Stimulated activated CD8-positive, alpha-beta memory T cell treated with anti-CD3 and anti-CD28 coated beads, Interleukin-4, amount 100 ng/mL, for 24 hours (primary cell): ENCODE measurements at regions not wholly inside any gene's neighbourhood (a gene's known extent, or its start where the extent isn't known, plus 50 kb on each side); places are given as distances from the start of the nearest gene placed in this dataset.
"Not testable (repeated sequence)": the region's sequence is repeated elsewhere in the genome, so short reads cannot be mapped to it uniquely, and the experiment has no call there.

Source experiments
- DNase-seq: peaks from one replicate; pipeline ENCODE4 v3.0.0-alpha.2; 2020; ENCODE audit warnings: low read depth

DNA sequence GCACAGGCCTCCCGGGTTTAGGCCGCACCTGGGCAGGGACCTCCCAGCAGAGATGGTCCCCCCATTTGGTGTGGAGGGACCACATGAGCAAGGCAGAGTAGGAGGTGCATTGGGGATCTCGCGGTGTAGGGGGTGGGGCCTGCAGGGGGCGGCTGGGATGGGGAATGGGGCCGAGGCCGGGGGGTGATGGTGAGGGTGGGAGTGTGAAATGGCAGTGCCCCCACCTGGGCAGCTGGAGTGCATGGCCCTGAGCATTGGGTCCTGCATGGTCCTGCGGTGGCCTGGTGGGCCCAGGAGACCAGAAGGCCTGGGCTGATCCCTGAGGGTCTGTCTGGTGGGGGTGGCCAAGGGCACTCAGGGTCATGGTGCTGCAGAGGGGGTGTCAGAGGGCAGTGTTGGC, 111.8 kb downstream of the KIF26A start:
- DNase-seq, result no peak

DNA sequence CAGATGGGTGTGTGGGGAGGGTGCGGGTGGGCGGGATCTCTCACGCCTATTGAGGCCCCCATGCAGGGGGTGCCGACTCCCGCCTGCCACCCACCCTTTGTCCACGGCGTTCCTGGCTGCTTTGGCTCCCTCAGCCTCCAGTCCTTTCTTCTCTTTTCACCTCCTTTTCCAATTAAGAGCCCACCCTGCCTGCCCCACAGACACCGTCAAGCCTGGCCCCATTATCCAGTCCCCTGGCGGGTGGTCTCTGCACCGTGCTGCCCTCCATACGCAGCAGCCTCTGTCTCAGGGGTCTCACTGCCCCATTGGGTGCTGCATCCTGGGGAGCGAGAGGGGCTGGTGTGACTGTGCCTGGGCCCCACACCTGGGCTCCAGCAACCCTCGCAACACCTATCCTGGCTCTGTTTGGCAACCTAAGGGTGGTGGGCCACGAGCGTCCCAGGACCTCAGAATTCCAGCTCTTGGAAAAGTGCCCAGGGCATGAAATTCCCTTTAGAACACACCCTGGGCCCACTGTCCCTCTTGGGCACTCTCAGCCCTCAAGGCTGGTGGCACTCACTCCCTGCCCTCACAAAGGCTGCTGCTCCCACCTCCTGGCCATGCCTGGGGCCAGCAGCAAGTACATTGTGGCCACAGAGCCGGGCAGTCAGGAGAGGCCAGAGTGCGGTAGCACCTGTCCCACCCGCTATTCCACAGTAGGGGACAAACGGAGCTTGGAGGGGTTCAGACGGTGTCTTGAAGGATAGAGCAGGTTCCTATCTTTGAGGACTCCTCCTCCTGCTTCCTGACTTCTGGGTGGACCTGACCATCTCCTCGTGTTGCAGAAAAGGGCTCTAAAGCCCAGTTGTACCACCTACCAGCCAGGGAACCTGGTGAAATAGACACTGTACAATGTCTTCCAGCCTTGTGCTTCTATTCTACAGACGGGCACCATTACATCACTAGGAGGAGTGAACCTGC, 114.1 kb downstream of the KIF26A start:
- DNase-seq, result no peak

DNA sequence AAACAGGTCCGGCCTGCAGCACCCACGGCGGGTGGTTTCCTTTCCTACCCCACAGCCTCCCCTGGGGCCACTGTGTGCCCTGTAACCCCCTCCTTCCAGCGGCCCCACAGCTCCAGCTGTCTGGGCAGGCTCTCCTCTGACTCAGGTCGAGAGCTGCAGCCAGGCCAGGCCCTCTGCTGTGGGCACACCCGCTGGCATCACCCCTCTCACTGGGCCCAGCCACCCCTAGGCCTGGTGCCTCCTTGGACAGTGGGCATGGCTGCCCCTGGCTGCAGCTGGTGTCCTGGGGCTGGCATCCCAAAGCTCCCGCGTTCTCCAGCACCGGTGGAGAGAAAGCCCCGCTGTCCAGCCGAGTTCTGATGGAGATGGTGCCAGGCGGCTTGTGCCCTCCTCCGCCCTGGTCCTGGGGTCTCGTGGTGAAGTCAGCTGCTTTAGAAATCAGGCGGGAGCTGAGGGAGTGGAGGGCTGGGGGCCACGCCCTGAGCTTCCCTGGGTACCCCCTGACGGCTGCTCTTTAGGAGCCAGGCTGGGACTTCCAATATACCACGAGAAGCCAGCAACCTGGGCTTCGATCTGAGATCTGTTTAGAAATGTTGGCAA, 114.9 kb downstream of the KIF26A start:
- DNase-seq, result no peak

DNA sequence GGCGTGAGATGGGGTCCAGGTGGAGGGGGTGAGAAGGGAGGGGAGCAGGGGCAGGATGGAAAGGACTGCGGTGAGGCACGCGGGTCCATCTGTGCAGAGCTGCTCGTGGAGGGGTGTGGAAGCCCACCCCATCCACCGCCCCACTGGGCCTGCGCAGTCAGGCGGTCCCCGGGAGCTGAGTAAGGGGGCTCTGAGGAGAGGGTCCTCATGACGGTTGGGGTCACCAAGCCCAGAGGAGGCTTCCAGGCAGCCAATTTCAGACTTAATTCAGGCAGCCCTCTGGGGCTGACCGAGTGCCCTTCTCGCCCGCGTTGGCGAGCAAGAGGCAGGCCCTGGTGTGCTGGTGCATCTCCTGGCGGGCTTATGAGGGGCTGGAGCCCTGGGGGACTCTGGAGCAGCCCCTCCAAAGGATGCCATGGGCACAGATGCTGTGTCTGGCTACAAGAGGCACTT, 115.5 kb downstream of the KIF26A start:
- DNase-seq, result no peak

DNA sequence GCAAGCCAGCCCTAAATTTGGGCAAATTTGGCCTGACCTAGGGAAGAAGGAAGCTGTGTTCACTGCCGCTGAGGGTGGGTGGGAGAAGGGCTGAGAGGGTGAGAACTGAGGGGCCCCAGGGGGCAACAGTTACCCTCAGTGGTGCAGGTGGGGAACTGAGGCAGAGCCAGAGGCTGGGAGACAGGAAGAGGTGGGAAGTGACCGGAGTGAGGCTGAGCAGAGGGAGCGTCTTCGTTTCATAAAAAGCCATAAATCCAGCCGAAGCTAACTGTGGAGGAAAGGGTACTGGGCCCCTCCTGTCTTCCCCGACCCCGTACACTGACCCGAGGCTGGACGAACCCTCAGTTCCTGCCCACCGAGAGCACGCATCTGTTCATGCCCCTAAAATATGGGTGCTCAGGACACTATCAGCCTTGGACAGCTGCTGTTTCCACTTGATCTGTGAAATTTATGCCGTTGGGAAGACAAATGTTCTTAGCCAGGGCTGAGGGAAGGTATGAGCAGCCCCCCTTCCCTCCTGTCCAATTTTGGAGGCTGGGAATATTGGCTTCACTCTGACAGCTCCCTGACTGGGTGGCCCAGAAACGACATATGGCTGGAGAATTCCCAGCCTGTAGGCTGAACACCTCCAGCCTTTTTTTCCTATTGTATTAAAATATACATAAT, 116.5 kb downstream of the KIF26A start:
- DNase-seq, result no peak

DNA sequence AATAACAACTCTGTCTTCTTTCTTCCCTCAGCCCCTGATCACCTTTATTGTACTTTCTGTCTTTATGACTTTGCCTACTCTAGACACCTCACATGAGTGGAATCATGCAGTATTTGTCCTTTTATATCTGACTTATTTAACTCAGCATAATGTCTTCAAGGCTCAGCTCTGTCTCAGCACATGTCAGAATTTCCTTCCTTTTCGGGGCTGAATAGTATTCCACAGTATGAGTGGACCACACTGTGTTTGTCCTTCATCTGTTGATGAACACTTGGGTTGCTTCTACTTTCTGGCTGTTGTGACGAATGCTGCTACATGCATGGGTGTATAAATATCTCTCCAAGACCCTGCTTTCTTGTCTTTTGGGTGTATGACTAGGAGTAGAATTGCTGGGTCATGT, 117.6 kb downstream of the KIF26A start:
- no peak for DNase-seq

DNA sequence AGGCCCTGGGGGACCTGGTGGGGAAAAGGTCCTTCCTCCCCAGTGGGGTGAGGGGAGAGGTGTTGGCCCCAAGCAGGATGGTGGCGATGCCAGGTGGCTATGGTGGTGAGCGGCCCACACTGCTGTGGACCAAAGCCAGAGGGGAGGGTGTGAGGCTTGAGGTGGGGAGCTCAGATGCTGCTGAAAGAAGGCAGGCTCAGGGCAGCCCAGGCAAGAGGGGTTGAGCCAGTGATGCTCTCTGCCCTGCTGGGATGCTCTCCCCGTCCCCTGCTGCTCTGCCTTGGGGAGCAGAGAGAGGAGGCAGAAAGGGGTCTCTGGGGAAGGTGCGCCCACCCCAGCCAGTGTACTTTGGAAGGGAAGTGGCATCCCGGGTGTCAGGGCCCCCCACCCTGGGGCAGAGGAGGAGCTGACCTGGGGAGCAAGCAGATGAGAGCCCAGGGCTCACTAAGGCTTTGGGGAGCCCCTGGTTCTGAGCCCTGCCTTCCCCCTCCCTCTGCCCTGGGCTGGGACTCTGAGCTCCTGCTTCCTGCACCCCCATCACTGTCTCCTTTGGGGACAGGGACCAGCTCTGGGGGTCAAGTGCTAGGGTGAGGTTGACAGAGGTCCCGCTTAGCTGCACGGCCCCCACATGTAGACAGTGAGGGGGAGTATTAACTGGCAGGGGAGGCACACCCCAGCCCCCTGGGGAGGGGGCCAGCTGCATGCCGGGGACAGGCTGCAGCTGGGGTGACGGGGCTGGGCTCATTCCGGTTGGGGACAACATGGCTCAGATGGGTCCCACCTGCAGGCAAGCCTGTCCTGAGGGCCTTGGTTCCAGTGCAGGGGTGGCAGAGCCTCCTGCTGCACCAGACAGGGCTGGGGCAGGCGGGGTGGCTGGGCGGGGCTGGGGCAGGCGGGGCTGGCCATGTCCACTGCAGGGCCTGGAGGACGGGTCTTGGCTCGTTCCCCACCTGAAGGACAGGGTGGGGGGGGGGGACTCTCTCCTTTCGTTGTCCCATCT, 124.4 kb downstream of the KIF26A start:
- no peak for DNase-seq

DNA sequence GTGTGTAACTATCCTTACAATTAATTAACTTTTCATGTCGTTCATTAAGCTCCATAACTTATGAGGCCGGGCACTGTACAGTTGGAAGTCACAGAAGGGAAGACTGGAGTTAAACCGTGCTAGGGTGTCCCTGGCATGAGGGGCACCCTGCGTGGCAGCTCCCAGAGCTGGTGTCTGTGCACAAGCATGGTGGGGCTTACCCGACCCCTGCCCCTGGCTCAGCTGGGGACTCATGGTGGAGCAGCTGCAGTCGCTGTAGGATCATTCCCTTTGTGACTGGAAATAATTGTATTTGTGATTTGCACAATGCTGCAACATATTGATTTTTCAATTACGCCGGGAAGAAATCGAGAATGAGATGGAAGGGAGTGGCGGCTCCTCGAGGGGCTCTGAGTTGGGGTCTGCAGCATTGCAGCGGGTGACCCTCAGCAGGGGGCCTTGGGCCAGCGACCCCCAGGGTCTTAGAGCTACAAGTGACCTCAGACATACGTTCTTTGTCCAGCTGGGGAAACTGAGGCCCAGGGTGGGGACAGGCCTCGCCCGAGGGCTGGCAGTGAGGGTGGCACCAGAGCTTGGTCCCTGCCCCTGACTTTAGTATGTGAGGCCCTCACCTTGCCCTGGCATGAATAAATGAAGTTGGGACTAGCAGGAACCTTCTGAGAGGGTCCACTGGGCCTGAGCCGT, 125.4 kb downstream of the KIF26A start:
- DNase-seq, result no peak

DNA sequence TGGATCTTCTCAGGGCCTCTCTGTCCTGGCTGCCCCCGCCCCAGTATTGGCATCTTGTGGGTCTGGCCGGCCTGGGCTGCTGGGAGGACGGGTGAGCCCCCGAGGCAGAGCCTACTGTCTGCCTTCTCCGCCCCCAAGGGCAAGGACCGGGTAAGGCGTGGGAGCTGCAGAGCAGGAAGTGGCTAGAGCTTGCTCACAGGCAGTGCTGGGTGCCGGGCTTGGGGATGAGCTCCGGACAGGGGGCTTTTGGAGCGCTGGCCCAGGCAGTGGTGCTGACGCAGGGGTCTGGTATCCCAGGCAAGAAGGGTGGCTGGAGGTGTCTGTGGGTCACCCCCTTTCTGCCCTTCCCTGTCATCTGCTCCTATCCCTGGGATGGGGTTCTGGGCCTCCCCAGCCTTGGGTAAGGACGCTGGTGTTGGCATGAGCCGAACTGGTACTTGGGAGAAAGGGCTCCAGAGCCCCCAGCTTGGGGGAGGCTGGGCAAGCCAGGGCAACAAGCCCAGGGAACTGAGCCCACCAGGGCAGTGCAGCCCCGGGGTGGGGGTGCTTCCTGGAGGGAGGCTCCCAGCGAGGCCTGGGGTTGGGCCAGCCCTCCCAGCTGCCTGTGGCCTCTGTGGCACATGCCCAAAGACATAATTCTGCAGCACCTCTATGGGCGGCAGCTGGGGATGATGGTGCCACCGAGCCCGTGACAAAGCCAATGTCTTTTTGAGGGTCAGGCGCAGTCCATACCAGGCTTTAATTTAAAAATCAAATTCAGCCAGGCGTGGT, 126.3 kb downstream of the KIF26A start:
- DNase-seq, result no peak

DNA sequence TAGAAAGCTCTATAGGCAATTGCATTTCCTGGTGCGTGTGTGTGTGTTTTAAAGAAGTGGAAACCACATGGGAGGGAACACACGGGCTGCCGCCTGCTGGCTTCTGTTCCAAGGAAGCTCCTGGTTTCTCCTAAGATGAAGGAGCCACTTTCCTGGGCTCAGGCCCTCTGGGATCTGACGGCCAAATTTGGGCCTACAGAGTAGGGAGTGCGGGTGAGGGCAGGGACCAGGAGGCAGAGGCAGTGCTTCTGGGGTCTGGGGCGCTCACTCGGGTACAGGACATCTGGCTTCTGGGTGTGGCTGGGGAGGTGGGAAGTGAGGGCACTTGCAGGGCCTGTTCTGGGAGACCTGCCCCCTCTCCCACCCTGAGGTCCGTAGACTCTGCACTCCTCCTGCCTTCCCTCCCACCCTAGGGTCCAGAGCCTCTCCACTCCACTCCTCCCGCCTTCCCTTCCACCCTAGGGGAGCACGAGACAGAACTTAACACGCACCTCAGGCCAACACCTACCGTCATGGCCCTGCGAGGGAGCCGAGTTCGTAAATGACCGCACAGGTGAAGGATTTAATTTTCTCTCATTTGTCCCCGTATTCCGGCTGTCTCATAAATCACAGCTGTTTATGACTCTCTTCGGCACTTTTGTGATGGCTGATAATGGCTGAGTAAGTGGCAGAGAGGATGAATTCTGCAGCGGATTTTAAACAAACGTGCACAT, 127.7 kb downstream of the KIF26A start:
- DNase-seq, result no peak

DNA sequence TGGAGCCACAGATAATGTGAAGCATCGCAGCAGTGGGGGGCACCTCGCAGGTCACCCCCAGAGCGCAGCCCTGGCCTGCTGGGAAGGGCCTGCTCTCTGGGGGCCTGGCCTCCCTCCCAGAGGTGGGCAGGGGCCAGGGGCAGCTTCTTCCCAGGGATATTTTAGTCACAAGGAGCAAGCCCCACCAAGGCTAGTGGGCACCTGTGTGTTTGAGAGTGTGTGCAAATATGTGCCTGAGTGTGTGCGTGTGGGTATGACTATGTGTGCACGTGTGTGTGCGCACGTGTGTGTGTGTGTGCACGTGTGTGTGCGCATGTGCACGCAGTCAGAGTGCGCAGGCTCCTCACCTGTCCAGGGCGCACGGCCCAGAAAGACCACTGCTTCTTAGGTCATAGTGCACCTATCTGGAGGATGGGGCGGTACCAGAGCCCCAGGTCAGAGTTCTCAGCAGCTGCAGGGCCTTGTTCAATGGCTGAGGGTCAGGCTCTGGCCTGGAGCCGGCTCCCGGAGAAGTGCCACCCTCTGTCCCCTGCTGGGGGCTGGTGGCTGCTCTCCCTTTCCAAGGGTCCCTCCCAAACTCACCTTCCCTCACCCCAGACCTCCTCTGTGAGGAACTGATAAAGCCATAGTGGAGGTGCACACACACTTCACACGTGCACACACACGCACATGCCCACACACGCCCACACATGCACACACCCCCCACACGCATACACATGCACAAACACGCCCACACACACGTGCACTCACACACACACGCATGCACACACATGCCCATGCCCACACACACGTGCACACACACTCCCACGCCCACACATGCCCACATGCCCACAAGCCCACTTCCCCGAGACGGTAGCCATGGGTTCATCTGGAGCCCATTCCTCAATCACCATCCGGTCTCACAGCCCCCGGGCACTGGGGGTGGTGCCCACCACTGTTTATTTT, 128.5 kb downstream of the KIF26A start:
- no peak for DNase-seq

DNA sequence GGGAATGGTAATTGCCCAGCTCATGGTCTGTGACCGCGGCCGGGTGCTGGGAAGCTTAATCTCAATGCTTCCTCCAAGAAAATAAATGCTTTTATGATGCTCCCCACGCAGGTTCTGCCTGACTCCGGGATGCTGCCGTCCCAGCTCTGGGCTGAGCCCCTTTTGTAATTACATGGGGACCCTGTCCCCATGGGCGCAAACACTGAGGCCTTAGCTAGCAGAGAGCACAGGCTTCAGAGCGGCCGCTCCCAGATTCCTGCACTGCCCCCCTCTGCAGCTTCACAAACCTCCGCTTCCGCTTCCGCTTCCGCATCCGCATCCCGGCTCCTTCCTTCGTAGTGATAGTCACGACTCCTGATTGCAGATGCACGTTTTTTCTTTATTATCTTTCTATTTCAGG, 129.5 kb downstream of the KIF26A start:
- no peak for DNase-seq

DNA sequence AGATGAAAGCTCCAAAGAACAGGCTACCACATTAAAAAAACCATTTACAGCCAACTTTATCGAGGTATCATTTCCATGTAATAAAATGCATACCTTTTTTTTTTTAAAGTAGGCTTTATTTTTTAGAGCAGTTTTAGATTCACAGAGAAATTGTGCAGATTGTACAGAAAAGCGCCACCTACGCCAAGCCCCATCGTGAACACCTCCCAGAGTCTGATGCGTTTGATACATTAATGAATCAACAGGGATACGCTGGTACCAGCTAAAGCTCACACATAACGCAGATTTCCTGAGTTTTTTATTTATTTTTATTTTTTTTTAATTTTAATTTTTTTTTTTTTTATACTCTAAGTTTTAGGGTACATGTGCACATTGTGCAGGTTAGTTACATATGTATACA, 129.9 kb downstream of the KIF26A start:
- DNase-seq, result no peak

DNA sequence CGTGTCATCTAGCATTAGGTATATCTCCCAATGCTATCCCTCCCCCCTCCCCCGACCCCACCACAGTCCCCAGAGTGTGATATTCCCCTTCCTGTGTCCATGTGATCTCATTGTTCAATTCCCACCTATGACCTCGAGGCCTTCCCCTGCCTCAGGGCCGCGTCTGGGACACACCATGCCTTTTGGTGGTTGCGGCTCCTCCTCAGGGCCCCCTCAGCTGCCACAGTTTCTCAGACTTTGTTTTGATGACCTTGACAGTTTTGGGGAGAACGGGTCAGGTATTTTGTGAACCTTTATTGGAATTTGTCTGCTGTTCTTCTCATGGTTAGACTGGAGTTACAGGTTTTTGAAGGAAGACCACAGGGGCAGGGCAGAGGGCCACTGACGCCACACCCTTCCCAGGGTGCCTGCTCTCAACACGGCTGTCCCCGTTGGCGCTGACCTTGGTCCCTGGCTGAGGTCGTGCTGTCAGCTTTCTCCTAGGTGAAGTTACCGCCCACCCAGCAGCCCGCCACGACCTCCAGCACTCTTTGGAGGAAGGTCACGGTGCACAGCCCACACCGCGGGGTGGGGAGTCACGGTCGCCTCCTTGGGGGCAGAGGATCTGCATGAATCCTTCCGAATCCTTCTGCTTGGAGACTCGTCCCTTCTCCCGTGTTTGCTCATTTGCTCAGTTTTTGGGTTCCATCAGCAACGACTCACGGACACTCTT, 130.5 kb downstream of the KIF26A start:
- DNase-seq, result no peak

DNA sequence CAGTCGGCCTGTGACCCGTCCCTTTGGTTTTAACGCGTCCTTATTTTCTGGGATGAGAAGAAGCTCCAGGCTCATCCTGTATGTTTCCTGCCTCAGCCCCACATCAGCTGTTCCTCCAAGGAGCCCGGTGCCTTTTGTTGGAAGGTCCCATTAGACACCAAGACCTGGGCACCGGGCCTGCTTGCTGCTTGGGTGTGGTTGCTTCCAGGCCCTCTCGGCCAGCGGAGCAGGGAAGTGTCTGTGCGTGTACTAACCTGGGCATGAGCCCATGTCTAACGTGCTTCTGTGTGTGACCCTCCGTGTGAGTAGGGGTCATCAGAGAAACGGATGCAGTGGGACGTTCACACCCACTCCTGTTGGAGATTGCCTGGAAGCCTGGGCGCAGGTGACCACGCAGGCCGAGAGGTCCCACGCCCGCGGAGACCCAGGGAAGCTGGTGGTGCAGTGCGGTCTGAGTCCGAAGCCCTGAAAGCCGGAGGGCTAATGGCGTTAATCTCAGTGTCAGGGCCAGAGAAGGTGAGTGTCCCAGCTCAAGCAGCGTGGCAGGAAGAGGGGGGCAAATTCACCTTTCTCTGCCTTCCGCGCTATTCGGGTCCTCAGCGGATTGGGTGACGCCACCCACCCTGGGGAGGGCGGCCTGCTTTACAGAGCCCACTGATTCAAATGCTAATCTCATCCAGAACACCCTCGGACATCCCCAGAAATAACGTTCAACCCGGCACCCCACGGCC, 131.3 kb downstream of the KIF26A start:
- DNase-seq, result not testable (repeated sequence)

DNA sequence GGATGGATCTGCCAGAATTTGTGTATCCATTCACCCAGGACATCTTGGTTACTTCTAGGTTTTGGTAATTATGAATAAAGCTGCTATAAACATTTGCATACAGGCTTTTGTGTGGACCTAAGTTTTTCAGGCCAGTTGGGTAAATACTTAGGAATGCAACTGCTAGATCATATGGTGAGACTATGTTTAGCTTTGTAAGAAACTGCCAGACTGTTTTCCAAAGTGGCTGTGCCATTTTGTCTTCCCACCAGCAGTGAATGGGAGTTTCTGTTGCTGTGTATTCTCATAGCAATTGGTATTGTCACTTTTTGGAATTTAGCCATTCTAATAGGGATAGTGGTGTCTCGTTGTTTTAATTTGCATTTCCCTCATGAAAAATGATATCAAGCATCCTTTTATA, 133.0 kb downstream of the KIF26A start:
- DNase-seq, result no peak

DNA sequence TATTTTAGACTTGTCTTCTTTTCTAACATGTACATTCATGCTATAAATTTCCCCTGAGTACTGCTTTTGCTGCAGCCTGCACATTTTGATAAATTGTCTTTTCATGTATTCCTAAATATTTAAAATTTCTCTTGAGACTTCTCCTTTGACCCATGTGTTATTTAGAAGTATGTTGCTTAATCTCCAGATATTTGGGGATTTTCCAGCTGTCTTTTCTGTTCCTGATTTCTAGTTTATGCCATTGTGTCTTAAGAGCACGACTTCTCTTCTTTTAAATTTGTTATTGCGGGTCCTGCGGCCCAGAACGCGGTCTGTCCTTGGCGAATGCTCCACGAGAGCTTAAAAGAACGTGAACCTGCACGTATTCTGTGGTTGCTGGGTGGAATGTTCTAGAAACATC, 136.4 kb downstream of the KIF26A start:
- no peak for DNase-seq
